ENCODE measurements at regions not wholly inside any gene's neighbourhood (a gene's known extent, or its start where the extent isn't known, plus 50 kb on each side); places are given as distances from the start of the nearest gene placed in this dataset.

DNA sequence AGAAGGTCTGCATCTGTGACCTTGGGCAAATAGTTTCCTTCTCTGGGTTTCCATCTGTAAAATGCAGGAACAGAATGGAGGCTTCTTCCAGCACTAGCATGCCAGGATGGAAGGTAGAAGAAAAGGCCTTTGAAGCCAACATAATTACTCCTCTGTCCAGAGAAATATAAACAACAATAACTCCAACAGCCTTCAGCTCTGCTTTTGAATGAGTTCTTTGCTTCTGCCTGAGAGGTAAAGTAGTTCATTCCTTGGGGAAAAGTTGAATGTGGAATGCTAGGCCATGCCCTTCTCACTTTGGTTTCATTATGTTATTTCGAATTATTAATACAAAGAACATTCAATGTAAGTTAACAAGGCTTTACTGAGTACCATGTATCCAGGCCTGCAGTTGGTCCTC is 61.2 kb upstream of the BLID start:
- TF ChIP-seq EZH2 (IDR thresholded peaks at IDR 0.05) (no peak), POLR2AphosphoS5 (IDR thresholded peaks at IDR 0.05; ENCODE audit: borderline replicate concordance, low read depth, low read length) (no peak)

Measured in SK-N-MC (cell line).